NB4 (cell line): ENCODE measurements at regions not wholly inside any gene's neighbourhood (a gene's known extent, or its start where the extent isn't known, plus 50 kb on each side); places are given as distances from the start of the nearest gene placed in this dataset.

Experiments
- DNase-seq: peaks from one replicate; pipeline ENCODE4 v3.0.0; 2010; ENCODE audit warnings: low read depth
- H3K4me3 ChIP-seq: one replicate; pipeline ENCODE4 v1.5.1; 2011; ENCODE audit warnings: mild to moderate bottlenecking, low read depth, low read length, moderate library complexity
- CTCF ChIP-seq: IDR thresholded peaks from one replicate; pipeline ENCODE4 v1.5.1; 2012; ENCODE audit warnings: low read depth, low read length
- MYC ChIP-seq: IDR thresholded peaks from 2 replicates; pipeline ENCODE4 v1.6.1; 2011; ENCODE audit warnings: low read depth, low read length
- POLR2A ChIP-seq: IDR thresholded peaks from 2 replicates; pipeline ENCODE4 v1.6.1; 2011; ENCODE audit warnings: mild to moderate bottlenecking; ENCODE audit not compliant: insufficient read length; ENCODE audit errors: extremely low read depth
- TF ChIP-seq, protein P1 (sequence below): IDR thresholded peaks from 2 replicates; pipeline ENCODE4 v1.6.1; 2011; ENCODE audit warnings: low read depth, low read length

- no peak for DNase-seq
- TF ChIP-seq MYC: no peak
- no peak for TF ChIP-seq CTCF
- H3K4me3 ChIP-seq: no peak overlapping the region
These were observed 262.3 kb upstream of the CRY1 start for GRCh38 chr12:107355612-107356011.

DNA sequence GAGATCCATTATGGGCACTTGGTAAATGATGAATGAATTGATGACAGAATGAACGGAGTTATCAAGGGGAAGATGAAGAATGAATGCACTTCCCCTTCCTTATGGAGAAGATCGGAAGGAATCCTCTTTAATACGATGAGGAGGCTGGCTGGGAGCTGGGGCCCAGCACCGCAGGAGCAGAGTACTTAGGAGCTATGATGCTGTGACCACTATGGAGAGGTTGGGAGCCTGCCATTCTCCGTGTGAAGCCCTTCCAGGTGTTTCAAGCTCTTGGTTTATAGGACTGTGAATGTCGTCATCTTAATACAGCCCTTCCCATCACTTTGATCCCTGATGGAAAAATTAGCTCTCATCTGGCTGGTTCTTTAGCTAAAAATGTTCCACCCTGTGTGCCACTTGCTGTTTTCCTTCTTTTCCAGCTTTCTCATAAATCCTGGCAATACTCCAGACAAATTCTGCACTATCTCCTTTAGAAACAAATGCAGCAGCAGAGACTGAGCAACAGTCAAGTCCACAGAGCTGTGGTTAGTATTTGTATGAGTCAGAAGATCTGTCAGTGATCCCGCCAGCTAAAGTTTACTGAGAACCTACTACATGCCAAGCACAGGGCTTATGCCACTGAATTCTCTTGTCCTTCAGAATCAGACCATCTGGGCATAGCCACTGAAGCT, 263.1 kb upstream of the CRY1 start:
- no peak overlapping the region for H3K4me3 ChIP-seq
- TF ChIP-seq CTCF (no peak), POLR2A (no peak), MYC (no peak)
- TF ChIP-seq, protein P1, sequence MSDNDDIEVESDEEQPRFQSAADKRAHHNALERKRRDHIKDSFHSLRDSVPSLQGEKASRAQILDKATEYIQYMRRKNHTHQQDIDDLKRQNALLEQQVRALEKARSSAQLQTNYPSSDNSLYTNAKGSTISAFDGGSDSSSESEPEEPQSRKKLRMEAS: no peak
- peak; percentile 11 for DNase-seq

DNA sequence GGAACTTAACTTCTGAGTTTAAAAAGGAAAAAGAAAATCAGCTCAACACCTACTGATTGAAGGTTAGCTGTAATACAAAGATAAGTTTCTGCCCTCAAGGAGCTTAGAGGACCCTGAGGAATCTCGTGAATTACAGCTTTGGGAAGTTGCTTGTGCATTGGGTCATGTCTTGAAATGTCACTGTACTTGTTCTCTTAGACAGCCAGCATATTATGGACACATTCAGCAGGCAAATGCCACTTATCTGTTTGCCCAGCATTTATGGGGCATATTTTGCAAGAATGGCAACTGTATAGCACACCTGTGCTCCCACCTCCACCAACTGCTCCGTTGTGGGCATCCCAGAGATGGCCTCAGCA, 263.6 kb upstream of the CRY1 start:
- DNase-seq: no peak
- H3K4me3 ChIP-seq: no peak overlapping the region
- no peak for TF ChIP-seq CTCF
- TF ChIP-seq, protein P1: no peak
- no peak for TF ChIP-seq POLR2A
- TF ChIP-seq MYC: no peak

- H3K4me3 ChIP-seq: no peak overlapping the region
- no peak for DNase-seq
- TF ChIP-seq POLR2A (no peak), CTCF (no peak), MYC (no peak)
These were observed 266.0 kb upstream of the CRY1 start for GRCh38 chr12:107359382-107359781.

- H3K4me3 ChIP-seq: no peak overlapping the region
- DNase-seq: no peak
- no peak for TF ChIP-seq MYC
- TF ChIP-seq, protein P1: no peak
- TF ChIP-seq POLR2A: no peak
- no peak for TF ChIP-seq CTCF
These were observed 266.7 kb upstream of the CRY1 start for GRCh38 chr12:107360033-107360432.

DNA sequence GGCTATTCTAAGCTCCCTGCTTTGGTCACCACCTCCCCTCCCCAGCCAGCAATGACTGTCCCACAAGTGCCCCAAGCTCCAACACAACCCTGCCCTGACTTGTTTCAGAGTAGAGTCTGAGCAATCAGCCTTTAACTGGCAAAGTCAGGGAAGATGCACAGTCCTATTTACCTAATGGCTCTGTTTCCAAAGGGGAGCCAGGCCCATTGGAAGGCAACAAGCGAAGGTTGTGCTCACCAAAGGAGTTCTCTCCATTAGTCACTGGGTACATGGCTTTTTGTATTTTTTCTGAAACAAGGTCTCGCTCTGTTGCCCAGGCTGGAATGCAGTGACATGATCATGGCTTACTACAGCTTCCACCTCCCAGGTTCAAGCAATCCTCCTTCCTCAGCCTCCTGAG, 267.1 kb upstream of the CRY1 start:
- no peak for DNase-seq
- TF ChIP-seq, protein P1: no peak
- TF ChIP-seq CTCF: no peak
- TF ChIP-seq POLR2A: no peak
- no peak for TF ChIP-seq MYC

More for the DNA sequence above, 267.1 kb upstream of the CRY1 start:
- H3K4me3 ChIP-seq: no peak overlapping the region
